Mucosa of descending colon (tissue), 3 donors: ENCODE measurements at regions not wholly inside any gene's neighbourhood (a gene's known extent, or its start where the extent isn't known, plus 50 kb on each side); places are given as distances from the start of the nearest gene placed in this dataset.

Source experiments
- ATAC-seq: fragments of 200-7000 bp; cut with Tn5 transposase; one replicate; pipeline ENCODE4 v1.9.1; 2020; ENCODE audit warnings: mild to moderate bottlenecking, moderate library complexity
- DNase-seq, 3 donors: peaks; one replicate each; pipeline ENCODE4 v3.0.0-alpha.2; 2020
- H3K36me3 ChIP-seq: fragments of 200-600 bp; one replicate; pipeline ENCODE4 v1.8.0; 2021; ENCODE audit warnings: low read depth, mild to moderate bottlenecking
- H3K4me1 ChIP-seq: fragments of 200-600 bp; one replicate; pipeline ENCODE4 v1.8.0; 2021; ENCODE audit warnings: low read depth, mild to moderate bottlenecking
- H3K4me3 ChIP-seq: fragments of 200-600 bp; one replicate; pipeline ENCODE4 v1.8.0; 2021; ENCODE audit warnings: mild to moderate bottlenecking
- H3K9me3 ChIP-seq: fragments of 200-600 bp; one replicate; pipeline ENCODE4 v1.8.0; 2021; ENCODE audit warnings: mild to moderate bottlenecking
- intact Hi-C, 2 donors: fragments of 100-400 bp; cut with DNase I in 1 of 2; cut with micrococcal nuclease in 1 of 2; formaldehyde crosslinking; loops; one replicate each; pipeline versions ENCODE4 v1.11.0 to v1.11.1; 2022; cut with DNase I, micrococcal nuclease
- TF ChIP-seq, protein P1 (sequence below): fragments of 200-600 bp; IDR thresholded peaks from one replicate; pipeline ENCODE4 v1.8.0; 2022; ENCODE audit warnings: antibody characterized with exemption, mild to moderate bottlenecking
- donor health status: DM: no; HTN: no; CAD: no; lungs with moderate emphysema.
- donor health status: DM: no; HTN: no; CAD: no.
- donor health status: DM: no; HTN: yes; CAD: no.

DNA sequence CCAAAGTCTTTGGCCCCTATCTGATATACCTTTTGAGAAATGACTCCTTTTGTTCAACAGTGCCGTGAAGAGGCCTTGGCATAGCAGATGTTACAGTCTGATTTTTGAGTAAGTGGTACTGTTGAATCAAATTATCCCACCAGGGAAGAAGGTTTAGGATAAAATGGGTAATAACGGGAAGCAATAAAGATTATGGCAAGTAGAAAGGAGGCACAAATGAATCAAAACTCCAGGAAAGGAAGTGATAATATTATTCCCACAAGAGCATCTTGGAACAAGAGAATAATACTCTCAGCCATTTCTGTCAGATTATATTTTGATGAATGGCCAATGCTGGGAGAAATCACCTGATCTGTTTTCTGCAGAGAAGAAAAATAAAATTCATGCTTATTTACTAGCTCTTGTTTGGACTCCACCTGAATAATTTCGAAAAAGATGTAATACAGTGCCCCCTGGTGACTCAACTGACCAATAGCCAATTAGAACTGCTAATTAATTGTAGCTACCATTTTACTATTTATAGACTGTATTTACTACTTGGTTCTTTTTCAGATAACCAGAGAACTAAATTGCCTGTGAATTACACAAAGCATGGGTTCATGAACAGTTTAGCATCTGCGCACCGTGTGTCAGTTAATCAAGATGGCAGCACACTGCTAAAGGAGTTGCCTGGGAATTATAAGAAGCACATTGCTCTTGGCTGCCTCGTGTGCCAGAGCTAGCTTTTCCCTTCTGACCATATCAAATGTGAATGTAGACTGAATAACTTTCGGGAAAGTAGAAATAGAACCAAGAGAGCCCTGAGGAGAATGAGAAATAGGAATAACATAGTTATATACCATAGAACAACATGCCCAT lies 78.5 kb upstream of the TRDN start:
- H3K9me3 ChIP-seq, result no peaks in the 10 kb centered on the region
- DNase-seq, result peak in 1 of 3 donors; percentile 12
- TF ChIP-seq, protein P1, sequence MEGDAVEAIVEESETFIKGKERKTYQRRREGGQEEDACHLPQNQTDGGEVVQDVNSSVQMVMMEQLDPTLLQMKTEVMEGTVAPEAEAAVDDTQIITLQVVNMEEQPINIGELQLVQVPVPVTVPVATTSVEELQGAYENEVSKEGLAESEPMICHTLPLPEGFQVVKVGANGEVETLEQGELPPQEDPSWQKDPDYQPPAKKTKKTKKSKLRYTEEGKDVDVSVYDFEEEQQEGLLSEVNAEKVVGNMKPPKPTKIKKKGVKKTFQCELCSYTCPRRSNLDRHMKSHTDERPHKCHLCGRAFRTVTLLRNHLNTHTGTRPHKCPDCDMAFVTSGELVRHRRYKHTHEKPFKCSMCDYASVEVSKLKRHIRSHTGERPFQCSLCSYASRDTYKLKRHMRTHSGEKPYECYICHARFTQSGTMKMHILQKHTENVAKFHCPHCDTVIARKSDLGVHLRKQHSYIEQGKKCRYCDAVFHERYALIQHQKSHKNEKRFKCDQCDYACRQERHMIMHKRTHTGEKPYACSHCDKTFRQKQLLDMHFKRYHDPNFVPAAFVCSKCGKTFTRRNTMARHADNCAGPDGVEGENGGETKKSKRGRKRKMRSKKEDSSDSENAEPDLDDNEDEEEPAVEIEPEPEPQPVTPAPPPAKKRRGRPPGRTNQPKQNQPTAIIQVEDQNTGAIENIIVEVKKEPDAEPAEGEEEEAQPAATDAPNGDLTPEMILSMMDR, result no peak
- H3K4me1 ChIP-seq, result no peaks in the 10 kb centered on the region
- ATAC-seq, result no peak
- no peak overlapping the region for H3K4me3 ChIP-seq
- intact Hi-C loops, result loop anchor here (10.0 kb wide), 1 partner anchor 300 kb away; no protein-coding TSS in a partner anchor
- no peaks in the 10 kb centered on the region for H3K36me3 ChIP-seq

DNA sequence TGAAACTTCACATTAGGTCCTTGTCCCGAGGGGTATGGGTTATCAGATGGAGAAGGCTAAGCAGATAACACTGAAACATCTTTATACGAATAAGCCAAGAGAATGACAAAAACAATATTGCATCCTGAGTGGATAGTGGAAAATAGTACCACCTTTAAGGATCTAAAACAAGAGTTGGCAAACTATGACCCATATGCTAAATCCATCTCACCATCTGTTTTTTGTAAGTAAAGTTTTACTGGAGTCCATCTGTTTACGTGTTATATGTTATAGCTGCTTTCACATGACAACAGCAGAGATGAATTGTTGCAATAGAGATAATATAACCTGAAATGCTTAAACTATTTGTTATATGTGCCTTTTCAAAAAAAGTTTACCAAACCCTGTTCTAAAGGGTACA lies 76.1 kb upstream of the TRDN start:
- no peaks in the 10 kb centered on the region for H3K9me3 ChIP-seq
- intact Hi-C loops, result loop anchor here (10.0 kb wide), 1 partner anchor 298 kb away; no protein-coding TSS in a partner anchor
- TF ChIP-seq, protein P1, result no peak

DNA sequence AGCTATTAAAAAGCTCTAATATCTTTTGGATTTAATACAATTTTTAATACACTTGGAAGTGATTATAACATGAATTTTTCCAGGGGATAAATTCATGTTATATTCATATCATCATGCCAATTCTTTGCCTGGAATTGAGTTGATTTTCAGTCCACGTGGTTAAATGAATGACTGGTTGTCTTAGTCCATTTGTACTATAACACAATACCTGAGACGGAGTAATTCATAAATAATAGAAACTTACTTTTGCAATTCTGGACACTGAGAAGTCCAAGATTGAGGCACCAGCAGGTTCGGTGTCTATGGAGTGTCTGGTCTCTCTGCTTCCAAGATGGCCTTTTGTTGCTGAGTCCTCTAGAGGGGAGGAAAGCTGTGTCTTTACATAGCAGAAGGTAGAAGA lies 66.2 kb upstream of the TRDN start:
- Histone ChIP-seq H3K9me3 (no peaks in the 10 kb centered on the region), H3K36me3 (no peaks in the 10 kb centered on the region), H3K4me3 (no peak overlapping the region), H3K4me1 (no peaks in the 10 kb centered on the region)
- ATAC-seq, result no peak
- intact Hi-C loops, result no loop called here
- no peak for DNase-seq
- TF ChIP-seq, protein P1, result no peak

More for the DNA sequence above, 76.1 kb upstream of the TRDN start:
- H3K36me3 ChIP-seq, result no peaks in the 10 kb centered on the region
- DNase-seq, result no peak
- ATAC-seq, result no peak
- H3K4me3 ChIP-seq, result no peak overlapping the region
- H3K4me1 ChIP-seq, result no peaks in the 10 kb centered on the region

DNA sequence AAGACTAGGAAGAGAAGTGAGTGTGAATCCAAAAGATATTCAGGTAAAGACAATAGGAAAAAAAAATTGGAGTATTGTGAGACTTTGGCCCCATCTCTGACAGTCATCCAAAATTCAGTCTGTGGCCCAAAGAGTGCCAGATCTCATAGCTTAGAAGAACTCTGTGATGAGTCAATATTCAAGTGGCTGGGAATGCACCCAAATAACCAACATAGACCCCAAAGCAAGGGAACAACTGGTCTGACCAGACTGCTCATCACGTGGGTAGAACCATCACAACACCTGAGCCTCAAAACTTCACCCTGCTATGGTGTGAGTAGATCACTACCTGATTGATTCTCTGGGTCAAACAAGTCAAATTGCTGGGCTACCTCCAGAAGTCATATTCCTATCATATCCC lies 51.1 kb upstream of the TRDN start:
- Histone ChIP-seq H3K4me3 (no peak overlapping the region), H3K4me1 (no peaks in the 10 kb centered on the region), H3K36me3 (no peaks in the 10 kb centered on the region), H3K9me3 (no peaks in the 10 kb centered on the region)
- TF ChIP-seq, protein P1, result no peak
- DNase-seq (no peak), ATAC-seq (no peak)
- intact Hi-C loops, result no loop called here
